ENCODE measurements at regions not wholly inside any gene's neighbourhood (a gene's known extent, or its start where the extent isn't known, plus 50 kb on each side); places are given as distances from the start of the nearest gene placed in this dataset.
A peak's percentile ranks its signal among the peaks of the same experiment; 100 is the strongest.

DNA sequence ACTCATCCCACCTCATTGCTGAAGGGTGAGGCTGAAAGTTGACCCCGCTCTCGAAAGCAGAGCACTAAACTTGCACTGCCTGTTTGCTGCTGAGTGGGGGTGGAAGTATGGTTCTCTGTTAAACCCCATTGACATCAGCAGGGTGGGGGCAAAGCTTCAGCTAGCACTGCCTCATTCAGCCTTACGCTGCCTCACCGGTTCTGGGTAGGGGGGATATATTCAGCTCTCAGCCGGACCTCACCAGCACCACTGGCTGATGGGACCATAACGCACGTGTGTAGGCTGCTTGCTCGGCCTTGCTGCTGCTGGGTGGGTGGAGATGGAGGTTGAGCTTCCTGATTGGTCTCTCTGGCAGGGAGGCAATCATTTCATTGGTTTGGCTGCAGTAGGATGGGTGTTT lies 265.7 kb upstream of the RTL1 start:
- no peak for ATAC-seq
- no peaks in the 10 kb centered on the region for H3K36me3 ChIP-seq
- intact Hi-C loops (cut with DNase I), result no loop called here
- TF ChIP-seq, protein P1, sequence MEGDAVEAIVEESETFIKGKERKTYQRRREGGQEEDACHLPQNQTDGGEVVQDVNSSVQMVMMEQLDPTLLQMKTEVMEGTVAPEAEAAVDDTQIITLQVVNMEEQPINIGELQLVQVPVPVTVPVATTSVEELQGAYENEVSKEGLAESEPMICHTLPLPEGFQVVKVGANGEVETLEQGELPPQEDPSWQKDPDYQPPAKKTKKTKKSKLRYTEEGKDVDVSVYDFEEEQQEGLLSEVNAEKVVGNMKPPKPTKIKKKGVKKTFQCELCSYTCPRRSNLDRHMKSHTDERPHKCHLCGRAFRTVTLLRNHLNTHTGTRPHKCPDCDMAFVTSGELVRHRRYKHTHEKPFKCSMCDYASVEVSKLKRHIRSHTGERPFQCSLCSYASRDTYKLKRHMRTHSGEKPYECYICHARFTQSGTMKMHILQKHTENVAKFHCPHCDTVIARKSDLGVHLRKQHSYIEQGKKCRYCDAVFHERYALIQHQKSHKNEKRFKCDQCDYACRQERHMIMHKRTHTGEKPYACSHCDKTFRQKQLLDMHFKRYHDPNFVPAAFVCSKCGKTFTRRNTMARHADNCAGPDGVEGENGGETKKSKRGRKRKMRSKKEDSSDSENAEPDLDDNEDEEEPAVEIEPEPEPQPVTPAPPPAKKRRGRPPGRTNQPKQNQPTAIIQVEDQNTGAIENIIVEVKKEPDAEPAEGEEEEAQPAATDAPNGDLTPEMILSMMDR (IDR thresholded peaks at IDR 0.05), result no peak
- no peak overlapping the region for H3K27ac ChIP-seq
- H3K4me1 ChIP-seq, result no peaks in the 10 kb centered on the region
- no peaks in the 10 kb centered on the region for H3K27me3 ChIP-seq
- H3K4me3 ChIP-seq, result no peak overlapping the region
- DNase-seq, result peak; percentile 40
- H3K9me3 ChIP-seq, result no peaks in the 10 kb centered on the region

DNA sequence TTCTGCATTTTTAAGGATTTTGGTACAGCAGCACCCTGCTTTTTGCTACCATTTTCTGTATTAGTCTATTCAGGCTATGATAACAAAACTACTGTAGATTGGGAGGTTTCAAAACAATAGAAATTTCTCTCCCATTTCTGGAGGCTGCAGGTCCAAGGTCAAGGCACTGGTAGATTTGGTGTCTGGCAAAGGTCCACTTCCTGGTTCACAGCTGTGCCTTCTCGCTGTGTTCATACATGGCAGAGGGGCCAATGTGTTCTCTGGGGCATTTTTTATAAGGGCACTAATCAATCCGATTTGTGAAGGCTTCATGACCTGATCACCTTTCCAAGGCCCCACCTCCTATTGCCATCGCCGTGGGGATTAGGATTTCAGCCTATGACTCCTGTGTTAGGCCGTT lies 268.1 kb upstream of the RTL1 start:
- ATAC-seq (no peak), DNase-seq (no peak)
- no peaks in the 10 kb centered on the region for H3K4me1 ChIP-seq
- no peaks in the 10 kb centered on the region for H3K9me3 ChIP-seq
- TF ChIP-seq, protein P1 (IDR thresholded peaks at IDR 0.05), result no peak
- no peaks in the 10 kb centered on the region for H3K36me3 ChIP-seq
- no peaks in the 10 kb centered on the region for H3K27me3 ChIP-seq
- intact Hi-C loops (cut with DNase I), result no loop called here
- H3K27ac ChIP-seq, result no peak overlapping the region
- H3K4me3 ChIP-seq, result no peak overlapping the region

DNA sequence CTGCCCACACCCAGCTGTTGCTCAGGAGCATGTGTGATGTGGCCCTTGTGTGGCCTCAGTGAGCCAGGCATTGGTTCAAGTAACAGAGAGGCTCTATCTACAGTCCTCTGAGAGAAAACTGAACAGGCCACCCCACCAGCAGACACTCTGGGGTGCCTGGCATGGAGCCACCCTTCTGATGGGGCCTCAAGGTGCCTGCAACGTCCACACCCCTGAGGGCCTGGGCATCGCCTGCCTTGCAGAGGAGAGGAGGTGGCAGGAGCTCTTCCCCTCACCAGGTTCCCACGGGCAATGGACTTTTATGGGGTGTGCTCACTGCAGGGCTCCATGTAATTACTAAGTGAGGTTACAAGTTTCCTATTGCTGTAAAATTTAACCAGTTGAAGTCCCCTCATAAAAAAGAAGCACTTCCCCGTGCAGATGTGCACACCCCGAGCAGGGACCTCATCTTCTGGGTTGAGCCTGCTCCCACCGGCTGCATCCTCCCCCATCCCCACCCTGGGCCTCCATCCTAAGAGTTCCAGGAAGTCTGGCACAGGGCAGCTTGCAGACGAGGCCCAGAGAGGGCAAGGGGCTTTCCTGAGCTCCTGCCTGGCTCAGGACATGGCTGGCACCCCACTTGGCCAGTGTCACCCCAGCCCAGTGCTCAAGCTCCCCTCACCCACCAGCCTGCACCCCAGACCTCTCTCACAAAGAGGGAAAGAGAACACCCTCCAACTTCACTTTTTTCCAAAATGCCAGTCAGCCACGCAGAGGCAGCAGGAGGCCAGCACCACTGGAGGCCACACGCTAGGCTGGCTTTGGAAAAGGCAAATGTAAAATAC lies 270.4 kb upstream of the RTL1 start:
- Histone ChIP-seq H3K36me3 (no peaks in the 10 kb centered on the region), H3K4me3 (no peak overlapping the region), H3K9me3 (no peaks in the 10 kb centered on the region), H3K27ac (no peak overlapping the region), H3K27me3 (no peaks in the 10 kb centered on the region), H3K4me1 (no peaks in the 10 kb centered on the region)
- TF ChIP-seq, protein P1 (IDR thresholded peaks at IDR 0.05), result no peak
- intact Hi-C loops (cut with DNase I), result no loop called here
- DNase-seq, result peak; percentile 46
- ATAC-seq, result no peak

DNA sequence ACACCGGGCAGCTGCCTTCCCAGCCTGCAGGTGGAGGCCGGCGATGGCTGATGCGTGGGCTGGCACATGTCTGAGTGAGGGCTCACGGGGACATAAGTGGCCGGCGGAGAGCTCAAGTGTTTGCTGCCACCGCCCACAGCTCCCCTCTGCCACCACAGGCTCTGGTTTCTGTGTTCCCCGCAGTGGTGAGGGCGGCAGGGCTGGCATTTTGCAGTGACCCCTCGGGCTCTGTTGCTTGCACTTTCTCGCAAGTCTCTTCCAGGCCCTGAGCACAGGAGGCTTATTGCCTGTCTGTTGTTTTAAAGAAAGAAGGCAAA lies 271.0 kb upstream of the RTL1 start:
- Histone ChIP-seq H3K9me3 (no peaks in the 10 kb centered on the region), H3K27me3 (no peaks in the 10 kb centered on the region), H3K4me3 (no peak overlapping the region), H3K36me3 (no peaks in the 10 kb centered on the region), H3K4me1 (no peaks in the 10 kb centered on the region), H3K27ac (no peak overlapping the region)
- DNase-seq, result peak; percentile 80
- peak; percentile 53 for ATAC-seq
- intact Hi-C loops (cut with DNase I), result no loop called here
- TF ChIP-seq, protein P1 (IDR thresholded peaks at IDR 0.05), result no peak

DNA sequence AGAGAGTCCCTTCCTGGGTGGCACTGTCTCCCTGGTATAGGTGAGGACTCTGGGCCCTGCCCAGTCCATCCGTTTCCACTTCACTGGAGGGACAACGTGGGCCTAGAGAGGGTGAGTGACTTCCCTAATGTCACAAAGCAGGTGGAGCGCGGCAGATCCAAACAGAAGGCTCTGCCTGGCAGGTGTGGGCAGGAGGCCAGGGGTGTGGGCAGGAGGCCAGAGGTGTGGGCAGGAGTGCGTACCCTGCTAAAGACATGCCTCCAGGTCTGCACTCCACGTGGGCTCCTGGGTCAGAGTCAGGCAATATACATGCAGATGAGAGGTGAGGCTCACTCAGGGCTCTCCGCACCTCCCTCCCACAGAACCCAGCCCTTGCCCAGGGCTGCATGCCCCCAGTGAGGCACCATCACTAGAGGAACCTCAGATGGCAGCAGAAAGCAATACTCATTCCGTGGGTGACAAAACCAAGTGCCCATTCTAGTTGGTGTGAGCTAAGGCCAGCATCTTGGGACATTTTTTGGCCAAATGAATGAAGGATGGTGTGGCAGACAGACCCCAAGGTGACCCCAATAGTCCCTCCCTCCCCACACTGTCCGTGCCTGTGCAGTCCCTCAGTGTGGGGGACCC lies 271.6 kb upstream of the RTL1 start:
- Histone ChIP-seq H3K4me1 (no peaks in the 10 kb centered on the region), H3K4me3 (no peak overlapping the region), H3K27me3 (no peaks in the 10 kb centered on the region), H3K27ac (no peak overlapping the region), H3K9me3 (no peaks in the 10 kb centered on the region), H3K36me3 (no peaks in the 10 kb centered on the region)
- TF ChIP-seq, protein P1 (IDR thresholded peaks at IDR 0.05), result no peak
- intact Hi-C loops (cut with DNase I), result no loop called here
- peak; percentile 66 for DNase-seq
- peak; percentile 35 for ATAC-seq

Data from upper lobe of right lung (tissue), 1 donor.